K562 (cell line): ENCODE measurements at regions not wholly inside any gene's neighbourhood (a gene's known extent, or its start where the extent isn't known, plus 50 kb on each side); places are given as distances from the start of the nearest gene placed in this dataset.

Experiments used
- ATF1 ChIP-seq, 2 experiments: fragments of 450-650 bp in 1 of 2; IDR thresholded peaks; 2 replicates each; pipeline ENCODE4 v1.6.1; 2016; ENCODE audit warnings: missing compliant biosample characterization in 1 of 2, missing genetic modification characterization in 1 of 2
- BACH1 ChIP-seq: fragments of 200-800 bp; sonication (Bioruptor generic); IDR thresholded peaks from 2 replicates; pipeline ENCODE4 v1.6.1; 2016; ENCODE audit warnings: missing genetic modification characterization, missing compliant biosample characterization
- DDX20 ChIP-seq: fragments of 450-650 bp; IDR thresholded peaks from 2 replicates; pipeline ENCODE4 v1.6.1; 2016; ENCODE audit warnings: missing genetic modification characterization, low read depth, mild to moderate bottlenecking, missing compliant biosample characterization, moderate library complexity
- DIDO1 ChIP-seq: fragments of 450-650 bp; IDR thresholded peaks from 2 replicates; pipeline ENCODE4 v1.6.1; 2016; ENCODE audit warnings: low read depth, missing biosample characterization, missing genetic modification characterization
- DMBX1 ChIP-seq: fragments of 250-450 bp; sonication (Bioruptor Pico); IDR thresholded peaks from 2 replicates; pipeline ENCODE4 v1.8.0; 2022; ENCODE audit warnings: inconsistent platforms, mild to moderate bottlenecking, moderate library complexity, borderline replicate concordance
- GATAD2A ChIP-seq: fragments of 450-650 bp; IDR thresholded peaks from 2 replicates; pipeline ENCODE4 v1.6.1; 2017
- HNRNPL ChIP-seq: fragments of 200-400 bp; formaldehyde crosslinking; IDR thresholded peaks from 2 replicates; pipeline ENCODE4 v1.6.1; 2017; ENCODE audit warnings: low read depth, mild to moderate bottlenecking, low read length
- HSF4 ChIP-seq: fragments of 250-450 bp; sonication (Bioruptor Pico); IDR thresholded peaks from 2 replicates; pipeline ENCODE4 v2.1.2; 2022; ENCODE audit warnings: mild to moderate bottlenecking, moderate library complexity, borderline replicate concordance
- KLF16 ChIP-seq: IDR thresholded peaks from 2 replicates; pipeline ENCODE4 v1.6.1; 2016; ENCODE audit warnings: antibody characterized with exemption
- MTA3 ChIP-seq: fragments of 450-650 bp; formaldehyde crosslinking; IDR thresholded peaks from 2 replicates; pipeline ENCODE4 v1.6.1; 2017; ENCODE audit warnings: mild to moderate bottlenecking, borderline replicate concordance
- NR2C1 ChIP-seq, 2 experiments: fragments of 450-650 bp; IDR thresholded peaks; 2 replicates each; pipeline ENCODE4 v1.6.1; 2017; ENCODE audit warnings: mild to moderate bottlenecking in 2 of 2, antibody characterized with exemption in 1 of 2, inconsistent platforms in 1 of 2, missing compliant biosample characterization in 1 of 2, missing genetic modification characterization in 1 of 2
- NR4A1 ChIP-seq, 2 experiments: fragments of 250-450 bp in 1 of 2; fragments of 450-650 bp in 1 of 2; sonication (Bioruptor Pico) in 1 of 2; IDR thresholded peaks; 2 replicates each; pipeline versions ENCODE4 v1.4.0 to v1.6.1; 2016 to 2020; ENCODE audit warnings: mild to moderate bottlenecking in 2 of 2, missing compliant biosample characterization in 1 of 2, missing genetic modification characterization in 1 of 2, moderate library complexity in 1 of 2
- PHTF2 ChIP-seq: fragments of 250-450 bp; sonication (Bioruptor Pico); IDR thresholded peaks from 2 replicates; pipeline ENCODE4 v1.5.0; 2021; ENCODE audit warnings: mild to moderate bottlenecking
- SNRNP70 ChIP-seq: fragments of 200-400 bp; formaldehyde crosslinking; optimal IDR thresholded peaks from 2 replicates; pipeline ENCODE3; 2017; ENCODE audit warnings: low read depth, low read length
- SRF ChIP-seq, 2 experiments: fragments of 250-450, 450-650 bp in 1 of 2; sonication (Bioruptor Pico) in 1 of 2; sonication (generic) in 1 of 2; formaldehyde crosslinking; IDR thresholded peaks; 2 replicates each; pipeline versions ENCODE4 v1.5.0 to v1.5.1; 2020 to 2022; ENCODE audit warnings: mild to moderate bottlenecking in 1 of 2, missing genetic modification reagents in 1 of 2
- SRSF1 ChIP-seq: fragments of 200-400 bp; formaldehyde crosslinking; IDR thresholded peaks from 2 replicates; pipeline ENCODE4 v1.6.1; 2017; ENCODE audit warnings: mild to moderate bottlenecking, low read depth, low read length, moderate library complexity
- ZBTB17 ChIP-seq: fragments of 450-650 bp; formaldehyde crosslinking; IDR thresholded peaks from 2 replicates; pipeline ENCODE4 v1.4.0; 2020; ENCODE audit warnings: mild to moderate bottlenecking
- ZNF133 ChIP-seq: fragments of 250-450 bp; sonication (Bioruptor Pico); IDR thresholded peaks from 2 replicates; pipeline ENCODE4 v1.4.0; 2020; ENCODE audit warnings: mild to moderate bottlenecking
- TF ChIP-seq, protein P1 (sequence below): fragments of 250-450 bp; sonication (Bioruptor Pico); IDR thresholded peaks from 2 replicates; pipeline ENCODE4 v1.4.0; 2020; ENCODE audit warnings: mild to moderate bottlenecking, moderate library complexity
- TF ChIP-seq, protein P2 (sequence below): fragments of 450-650 bp; conservative IDR thresholded peaks from 2 replicates; pipeline ENCODE4 v1.6.1; 2016; ENCODE audit warnings: missing genetic modification characterization, low read depth, mild to moderate bottlenecking, control low read depth, missing compliant biosample characterization
- TF ChIP-seq, protein P3 (sequence below): fragments of 250-450 bp; sonication (Bioruptor Pico); IDR thresholded peaks from 2 replicates; pipeline ENCODE4 v1.5.0; 2021
- TF ChIP-seq, protein P4 (sequence below): fragments of 250-450 bp; sonication (Bioruptor Pico); IDR thresholded peaks from 2 replicates; pipeline ENCODE4 v1.4.0; 2020; ENCODE audit warnings: mild to moderate bottlenecking, moderate library complexity

DNA sequence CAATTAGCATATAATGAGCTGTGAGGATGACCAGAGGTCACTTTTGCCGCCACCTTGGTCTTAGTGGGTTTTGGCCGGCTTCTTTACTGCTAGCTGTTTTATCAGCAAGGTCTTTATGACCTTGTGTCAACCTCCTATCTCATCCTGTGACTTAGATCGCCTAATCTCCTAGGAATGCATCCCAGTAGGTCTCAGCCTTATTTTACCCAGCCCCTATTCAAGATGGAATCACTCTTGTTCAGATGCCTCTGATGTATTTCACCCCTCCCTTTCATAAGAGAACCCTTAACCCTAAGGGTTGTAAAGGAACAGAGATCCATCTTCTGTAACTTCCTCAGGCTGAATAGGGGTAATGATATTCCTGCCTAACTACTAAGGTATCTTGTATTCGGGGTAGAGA lies 58.9 kb upstream of the PALMD start (continued):
- TF ChIP-seq PHTF2 (CRISPR knock-in tag), result peak; percentile 17; the same call in 1 of the 2 replicates
- TF ChIP-seq ZBTB17 (CRISPR knock-in tag), result no peak
- no peak for TF ChIP-seq MTA3
- TF ChIP-seq, protein P1, sequence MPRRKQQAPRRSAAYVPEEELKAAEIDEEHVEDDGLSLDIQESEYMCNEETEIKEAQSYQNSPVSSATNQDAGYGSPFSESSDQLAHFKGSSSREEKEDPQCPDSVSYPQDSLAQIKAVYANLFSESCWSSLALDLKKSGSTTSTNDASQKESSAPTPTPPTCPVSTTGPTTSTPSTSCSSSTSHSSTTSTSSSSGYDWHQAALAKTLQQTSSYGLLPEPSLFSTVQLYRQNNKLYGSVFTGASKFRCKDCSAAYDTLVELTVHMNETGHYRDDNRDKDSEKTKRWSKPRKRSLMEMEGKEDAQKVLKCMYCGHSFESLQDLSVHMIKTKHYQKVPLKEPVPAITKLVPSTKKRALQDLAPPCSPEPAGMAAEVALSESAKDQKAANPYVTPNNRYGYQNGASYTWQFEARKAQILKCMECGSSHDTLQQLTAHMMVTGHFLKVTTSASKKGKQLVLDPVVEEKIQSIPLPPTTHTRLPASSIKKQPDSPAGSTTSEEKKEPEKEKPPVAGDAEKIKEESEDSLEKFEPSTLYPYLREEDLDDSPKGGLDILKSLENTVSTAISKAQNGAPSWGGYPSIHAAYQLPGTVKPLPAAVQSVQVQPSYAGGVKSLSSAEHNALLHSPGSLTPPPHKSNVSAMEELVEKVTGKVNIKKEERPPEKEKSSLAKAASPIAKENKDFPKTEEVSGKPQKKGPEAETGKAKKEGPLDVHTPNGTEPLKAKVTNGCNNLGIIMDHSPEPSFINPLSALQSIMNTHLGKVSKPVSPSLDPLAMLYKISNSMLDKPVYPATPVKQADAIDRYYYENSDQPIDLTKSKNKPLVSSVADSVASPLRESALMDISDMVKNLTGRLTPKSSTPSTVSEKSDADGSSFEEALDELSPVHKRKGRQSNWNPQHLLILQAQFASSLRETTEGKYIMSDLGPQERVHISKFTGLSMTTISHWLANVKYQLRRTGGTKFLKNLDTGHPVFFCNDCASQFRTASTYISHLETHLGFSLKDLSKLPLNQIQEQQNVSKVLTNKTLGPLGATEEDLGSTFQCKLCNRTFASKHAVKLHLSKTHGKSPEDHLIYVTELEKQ (CRISPR knock-in tag), result peak; percentile 83
- TF ChIP-seq BACH1 (tag), result peak; percentile 75; the same call in 1 of the 2 replicates
- TF ChIP-seq DDX20 (tag), result peak; percentile 95
- TF ChIP-seq SNRNP70, result no peak
- TF ChIP-seq NR4A1 (CRISPR knock-in tag; IDR thresholded peaks at IDR 0.05), result no peak
- TF ChIP-seq NR4A1 (tag; IDR thresholded peaks at IDR 0.05), result peak; percentile 81
- TF ChIP-seq SRF (CRISPR knock-in tag; IDR thresholded peaks at IDR 0.05), result no peak
- TF ChIP-seq, protein P2, sequence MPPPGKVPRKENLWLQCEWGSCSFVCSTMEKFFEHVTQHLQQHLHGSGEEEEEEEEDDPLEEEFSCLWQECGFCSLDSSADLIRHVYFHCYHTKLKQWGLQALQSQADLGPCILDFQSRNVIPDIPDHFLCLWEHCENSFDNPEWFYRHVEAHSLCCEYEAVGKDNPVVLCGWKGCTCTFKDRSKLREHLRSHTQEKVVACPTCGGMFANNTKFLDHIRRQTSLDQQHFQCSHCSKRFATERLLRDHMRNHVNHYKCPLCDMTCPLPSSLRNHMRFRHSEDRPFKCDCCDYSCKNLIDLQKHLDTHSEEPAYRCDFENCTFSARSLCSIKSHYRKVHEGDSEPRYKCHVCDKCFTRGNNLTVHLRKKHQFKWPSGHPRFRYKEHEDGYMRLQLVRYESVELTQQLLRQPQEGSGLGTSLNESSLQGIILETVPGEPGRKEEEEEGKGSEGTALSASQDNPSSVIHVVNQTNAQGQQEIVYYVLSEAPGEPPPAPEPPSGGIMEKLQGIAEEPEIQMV (tag), result peak; percentile 65; the same call in 1 of the 2 replicates
- peak; percentile 61; the same call in 1 of the 2 replicates for TF ChIP-seq HSF4 (CRISPR knock-in tag)
- 0 out of 2 replicates have a peak, but pooled peaks have one; percentile 16 for TF ChIP-seq DIDO1 (tag)
- no peak for TF ChIP-seq NR2C1 (IDR thresholded peaks at IDR 0.05)
- peak; percentile 85 for TF ChIP-seq NR2C1 (tag; IDR thresholded peaks at IDR 0.05)
- peak; percentile 58; the same call in 1 of the 2 replicates for TF ChIP-seq ZNF133 (CRISPR knock-in tag)
- 0 out of 2 replicates have a peak, but pooled peaks have one; percentile 48 for TF ChIP-seq GATAD2A
- TF ChIP-seq SRSF1, result no peak
- TF ChIP-seq ATF1 (CRISPR knock-in tag; IDR thresholded peaks at IDR 0.05), result no peak
- TF ChIP-seq ATF1 (tag; IDR thresholded peaks at IDR 0.05), result no peak
- TF ChIP-seq HNRNPL, result no peak
- TF ChIP-seq, protein P3, sequence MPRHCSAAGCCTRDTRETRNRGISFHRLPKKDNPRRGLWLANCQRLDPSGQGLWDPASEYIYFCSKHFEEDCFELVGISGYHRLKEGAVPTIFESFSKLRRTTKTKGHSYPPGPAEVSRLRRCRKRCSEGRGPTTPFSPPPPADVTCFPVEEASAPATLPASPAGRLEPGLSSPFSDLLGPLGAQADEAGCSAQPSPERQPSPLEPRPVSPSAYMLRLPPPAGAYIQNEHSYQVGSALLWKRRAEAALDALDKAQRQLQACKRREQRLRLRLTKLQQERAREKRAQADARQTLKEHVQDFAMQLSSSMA (CRISPR knock-in tag), result no peak
- TF ChIP-seq, protein P4, sequence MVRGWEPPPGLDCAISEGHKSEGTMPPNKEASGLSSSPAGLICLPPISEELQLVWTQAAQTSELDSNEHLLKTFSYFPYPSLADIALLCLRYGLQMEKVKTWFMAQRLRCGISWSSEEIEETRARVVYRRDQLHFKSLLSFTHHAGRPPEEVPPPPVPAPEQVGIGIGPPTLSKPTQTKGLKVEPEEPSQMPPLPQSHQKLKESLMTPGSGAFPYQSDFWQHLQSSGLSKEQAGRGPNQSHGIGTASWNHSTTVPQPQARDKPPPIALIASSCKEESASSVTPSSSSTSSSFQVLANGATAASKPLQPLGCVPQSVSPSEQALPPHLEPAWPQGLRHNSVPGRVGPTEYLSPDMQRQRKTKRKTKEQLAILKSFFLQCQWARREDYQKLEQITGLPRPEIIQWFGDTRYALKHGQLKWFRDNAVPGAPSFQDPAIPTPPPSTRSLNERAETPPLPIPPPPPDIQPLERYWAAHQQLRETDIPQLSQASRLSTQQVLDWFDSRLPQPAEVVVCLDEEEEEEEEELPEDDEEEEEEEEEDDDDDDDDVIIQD (CRISPR knock-in tag), result peak; percentile 77; the same call in 1 of the 2 replicates
- no peak for TF ChIP-seq KLF16
- TF ChIP-seq DMBX1, result peak; percentile 97
